BE2C (cell line): ENCODE measurements at regions not wholly inside any gene's neighbourhood (a gene's known extent, or its start where the extent isn't known, plus 50 kb on each side); places are given as distances from the start of the nearest gene placed in this dataset.

Experiments used
- DNase-seq: peaks from one replicate; pipeline ENCODE4 v3.0.0-alpha.2; 2020
- H3K27me3 ChIP-seq: fragments of 250-450 bp; sonication (Bioruptor Pico); 2 replicates; pipeline ENCODE4 v1.5.1; 2020; ENCODE audit warnings: mild to moderate bottlenecking
- H3K36me3 ChIP-seq: fragments of 250-450 bp; sonication (Bioruptor Pico); 2 replicates; pipeline ENCODE4 v1.5.1; 2020; ENCODE audit warnings: mild to moderate bottlenecking
- H3K4me1 ChIP-seq: fragments of 250-450 bp; sonication (Bioruptor Pico); 2 replicates; pipeline ENCODE4 v1.5.1; 2020
- H3K4me3 ChIP-seq: 2 replicates; pipeline ENCODE4 v1.5.1; 2011; ENCODE audit warnings: low read depth, low read length
- H3K9me3 ChIP-seq: fragments of 250-450 bp; sonication (Bioruptor Pico); 2 replicates; pipeline ENCODE4 v1.5.1; 2020
- CTCF ChIP-seq: IDR thresholded peaks from 2 replicates; pipeline ENCODE4 v1.5.1; 2012; ENCODE audit warnings: mild to moderate bottlenecking, low read depth, low read length

GRCh38 chr6:132959639-132960326, 145.4 kb downstream of the RPS12 start:
- no peak overlapping the region for H3K4me3 ChIP-seq
- no peaks in the 10 kb centered on the region for H3K27me3 ChIP-seq
- H3K4me1 ChIP-seq: peaks cover 16% of the 10 kb centered on the region
- no peak for DNase-seq
- no peak for TF ChIP-seq CTCF
- no peaks in the 10 kb centered on the region for H3K36me3 ChIP-seq
- H3K9me3 ChIP-seq: no peaks in the 10 kb centered on the region

- no peaks in the 10 kb centered on the region for H3K27me3 ChIP-seq
- TF ChIP-seq CTCF: no peak
- no peak for DNase-seq
- H3K4me1 ChIP-seq: peaks cover 18% of the 10 kb centered on the region
- no peaks in the 10 kb centered on the region for H3K36me3 ChIP-seq
- no peaks in the 10 kb centered on the region for H3K9me3 ChIP-seq
- H3K4me3 ChIP-seq: no peak overlapping the region
Observed at GRCh38 chr6:132960720-132961119, 146.4 kb downstream of the RPS12 start.

GRCh38 chr6:132961122-132961521, 146.8 kb downstream of the RPS12 start:
- no peak overlapping the region for H3K4me3 ChIP-seq
- no peak for DNase-seq
- H3K9me3 ChIP-seq: no peaks in the 10 kb centered on the region
- H3K27me3 ChIP-seq: no peaks in the 10 kb centered on the region
- no peaks in the 10 kb centered on the region for H3K36me3 ChIP-seq
- no peak for TF ChIP-seq CTCF
- peaks cover 20% of the 10 kb centered on the region for H3K4me1 ChIP-seq

GRCh38 chr6:132961610-132962009, 147.2 kb downstream of the RPS12 start:
- DNase-seq: no peak
- Histone ChIP-seq H3K4me1 (peaks cover 24% of the 10 kb centered on the region), H3K4me3 (no peak overlapping the region), H3K36me3 (no peaks in the 10 kb centered on the region), H3K9me3 (no peaks in the 10 kb centered on the region), H3K27me3 (no peaks in the 10 kb centered on the region)
- peak; percentile 43 for TF ChIP-seq CTCF

- H3K36me3 ChIP-seq: no peaks in the 10 kb centered on the region
- no peak overlapping the region; the same call in 1 of the 2 replicates for H3K4me3 ChIP-seq
- H3K27me3 ChIP-seq: no peaks in the 10 kb centered on the region
- H3K4me1 ChIP-seq: peaks cover 33% of the 10 kb centered on the region
- DNase-seq: peak; percentile 92
- no peaks in the 10 kb centered on the region for H3K9me3 ChIP-seq
- peak; percentile 96 for TF ChIP-seq CTCF
Observed at GRCh38 chr6:132962936-132963868, 148.8 kb downstream of the RPS12 start.
